ENCODE measurements at regions not wholly inside any gene's neighbourhood (a gene's known extent, or its start where the extent isn't known, plus 50 kb on each side); places are given as distances from the start of the nearest gene placed in this dataset.

DNA sequence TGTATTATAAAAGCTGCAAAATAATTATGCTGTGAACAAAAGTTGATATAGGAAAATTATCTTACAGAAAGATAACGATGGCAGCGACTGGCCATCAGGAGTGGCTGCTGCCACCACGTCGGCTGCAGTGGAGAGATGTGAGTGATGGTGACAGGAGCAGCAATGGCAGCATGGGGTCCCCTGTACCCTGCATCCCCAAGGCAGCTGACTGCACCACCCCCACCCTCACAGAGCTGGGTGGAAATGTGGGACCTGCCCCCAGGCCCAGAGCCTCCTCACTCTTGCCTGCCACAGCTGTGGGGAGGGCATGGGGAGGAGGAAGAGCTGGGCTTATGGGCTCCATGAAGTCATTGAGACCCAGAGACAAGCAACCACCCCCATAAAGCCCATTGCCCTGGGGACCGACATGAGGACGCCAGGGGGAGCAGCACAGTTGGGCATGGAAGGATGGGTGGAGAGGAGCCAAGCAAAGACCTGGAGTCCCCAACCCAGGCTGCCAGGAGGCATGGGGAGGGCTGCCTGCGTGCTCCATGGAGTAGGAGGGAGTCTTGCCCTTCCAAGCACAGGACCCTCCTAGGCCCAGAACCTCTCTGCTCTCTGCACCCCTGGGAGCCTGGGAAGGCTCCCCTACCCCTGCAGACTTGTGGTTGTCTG is 1090.5 kb downstream of the PCDH18 start:
- Histone ChIP-seq H3K4me3 (ENCODE audit: low read depth, low read length) (no peak overlapping the region), H3K27ac (ENCODE audit: extremely low read depth, low read depth, low read length) (no peak overlapping the region), H3K9me3 (ENCODE audit: control insufficient read depth, insufficient read depth, low read depth, low read length) (no peaks in the 10 kb centered on the region), H3K36me3 (ENCODE audit: control insufficient read depth in 2 of 2, insufficient read depth in 1 of 2, low read length in 2 of 2) (no peaks in the 10 kb centered on the region), H3K4me1 (ENCODE audit: control insufficient read depth, insufficient read depth, low read length) (no peaks in the 10 kb centered on the region)
- ChIA-PET CTCF (no interaction called here), POLR2A (no interaction called here)
- TF ChIP-seq ZNF544 (tag by site-specific recombination; IDR thresholded peaks at IDR 0.05): no peak
- no peak for TF ChIP-seq ZNF433 (tag by site-specific recombination; IDR thresholded peaks at IDR 0.05; ENCODE audit: low read depth)
- TF ChIP-seq ZNF16 (tag by site-specific recombination; IDR thresholded peaks at IDR 0.05; ENCODE audit: low read depth): no peak
- no peak for TF ChIP-seq ZNF214 (tag by site-specific recombination; IDR thresholded peaks at IDR 0.05; ENCODE audit: borderline replicate concordance)
- TF ChIP-seq, protein P1, sequence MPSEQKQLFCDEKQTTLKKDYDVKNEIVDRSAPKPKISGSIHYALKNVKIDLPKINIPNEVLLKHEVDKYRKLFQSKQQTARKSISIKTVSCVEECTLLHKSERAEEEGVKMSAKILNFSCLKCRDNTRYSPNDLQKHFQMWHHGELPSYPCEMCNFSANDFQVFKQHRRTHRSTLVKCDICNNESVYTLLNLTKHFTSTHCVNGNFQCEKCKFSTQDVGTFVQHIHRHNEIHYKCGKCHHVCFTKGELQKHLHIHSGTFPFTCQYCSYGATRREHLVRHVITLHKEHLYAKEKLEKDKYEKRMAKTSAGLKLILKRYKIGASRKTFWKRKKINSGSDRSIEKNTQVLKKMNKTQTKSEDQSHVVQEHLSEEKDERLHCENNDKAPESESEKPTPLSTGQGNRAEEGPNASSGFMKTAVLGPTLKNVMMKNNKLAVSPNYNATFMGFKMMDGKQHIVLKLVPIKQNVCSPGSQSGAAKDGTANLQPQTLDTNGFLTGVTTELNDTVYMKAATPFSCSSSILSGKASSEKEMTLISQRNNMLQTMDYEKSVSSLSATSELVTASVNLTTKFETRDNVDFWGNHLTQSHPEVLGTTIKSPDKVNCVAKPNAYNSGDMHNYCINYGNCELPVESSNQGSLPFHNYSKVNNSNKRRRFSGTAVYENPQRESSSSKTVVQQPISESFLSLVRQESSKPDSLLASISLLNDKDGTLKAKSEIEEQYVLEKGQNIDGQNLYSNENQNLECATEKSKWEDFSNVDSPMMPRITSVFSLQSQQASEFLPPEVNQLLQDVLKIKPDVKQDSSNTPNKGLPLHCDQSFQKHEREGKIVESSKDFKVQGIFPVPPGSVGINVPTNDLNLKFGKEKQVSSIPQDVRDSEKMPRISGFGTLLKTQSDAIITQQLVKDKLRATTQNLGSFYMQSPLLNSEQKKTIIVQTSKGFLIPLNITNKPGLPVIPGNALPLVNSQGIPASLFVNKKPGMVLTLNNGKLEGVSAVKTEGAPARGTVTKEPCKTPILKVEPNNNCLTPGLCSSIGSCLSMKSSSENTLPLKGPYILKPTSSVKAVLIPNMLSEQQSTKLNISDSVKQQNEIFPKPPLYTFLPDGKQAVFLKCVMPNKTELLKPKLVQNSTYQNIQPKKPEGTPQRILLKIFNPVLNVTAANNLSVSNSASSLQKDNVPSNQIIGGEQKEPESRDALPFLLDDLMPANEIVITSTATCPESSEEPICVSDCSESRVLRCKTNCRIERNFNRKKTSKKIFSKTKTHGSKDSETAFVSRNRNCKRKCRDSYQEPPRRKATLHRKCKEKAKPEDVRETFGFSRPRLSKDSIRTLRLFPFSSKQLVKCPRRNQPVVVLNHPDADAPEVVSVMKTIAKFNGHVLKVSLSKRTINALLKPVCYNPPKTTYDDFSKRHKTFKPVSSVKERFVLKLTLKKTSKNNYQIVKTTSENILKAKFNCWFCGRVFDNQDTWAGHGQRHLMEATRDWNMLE (tag by site-specific recombination; conservative IDR thresholded peaks at IDR 0.05; ENCODE audit: low read depth): no peak
- no peak for TF ChIP-seq ZNF155 (tag by site-specific recombination; IDR thresholded peaks at IDR 0.05)
- TF ChIP-seq ZBTB8A (tag by site-specific recombination; IDR thresholded peaks at IDR 0.05): no peak
- no peak for TF ChIP-seq ZNF555 (tag by site-specific recombination; conservative IDR thresholded peaks at IDR 0.05)
- no peak for TF ChIP-seq ZNF133 (tag by site-specific recombination; IDR thresholded peaks at IDR 0.05)
- TF ChIP-seq KLF16 (tag by site-specific recombination; IDR thresholded peaks at IDR 0.05): no peak
- no peak for TF ChIP-seq ZNF521 (tag by site-specific recombination; IDR thresholded peaks at IDR 0.05)
- TF ChIP-seq GFI1B (tag by site-specific recombination; IDR thresholded peaks at IDR 0.05): no peak
- TF ChIP-seq ZNF311 (tag by site-specific recombination; IDR thresholded peaks at IDR 0.05; ENCODE audit: borderline replicate concordance): no peak
- TF ChIP-seq, protein P2, sequence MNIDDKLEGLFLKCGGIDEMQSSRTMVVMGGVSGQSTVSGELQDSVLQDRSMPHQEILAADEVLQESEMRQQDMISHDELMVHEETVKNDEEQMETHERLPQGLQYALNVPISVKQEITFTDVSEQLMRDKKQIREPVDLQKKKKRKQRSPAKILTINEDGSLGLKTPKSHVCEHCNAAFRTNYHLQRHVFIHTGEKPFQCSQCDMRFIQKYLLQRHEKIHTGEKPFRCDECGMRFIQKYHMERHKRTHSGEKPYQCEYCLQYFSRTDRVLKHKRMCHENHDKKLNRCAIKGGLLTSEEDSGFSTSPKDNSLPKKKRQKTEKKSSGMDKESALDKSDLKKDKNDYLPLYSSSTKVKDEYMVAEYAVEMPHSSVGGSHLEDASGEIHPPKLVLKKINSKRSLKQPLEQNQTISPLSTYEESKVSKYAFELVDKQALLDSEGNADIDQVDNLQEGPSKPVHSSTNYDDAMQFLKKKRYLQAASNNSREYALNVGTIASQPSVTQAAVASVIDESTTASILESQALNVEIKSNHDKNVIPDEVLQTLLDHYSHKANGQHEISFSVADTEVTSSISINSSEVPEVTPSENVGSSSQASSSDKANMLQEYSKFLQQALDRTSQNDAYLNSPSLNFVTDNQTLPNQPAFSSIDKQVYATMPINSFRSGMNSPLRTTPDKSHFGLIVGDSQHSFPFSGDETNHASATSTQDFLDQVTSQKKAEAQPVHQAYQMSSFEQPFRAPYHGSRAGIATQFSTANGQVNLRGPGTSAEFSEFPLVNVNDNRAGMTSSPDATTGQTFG (tag by site-specific recombination; IDR thresholded peaks at IDR 0.05; ENCODE audit: borderline replicate concordance): no peak
- TF ChIP-seq ZNF600 (tag by site-specific recombination; IDR thresholded peaks at IDR 0.05): no peak
- TF ChIP-seq ZNF416 (tag by site-specific recombination; IDR thresholded peaks at IDR 0.05): no peak
- TF ChIP-seq, protein P3, sequence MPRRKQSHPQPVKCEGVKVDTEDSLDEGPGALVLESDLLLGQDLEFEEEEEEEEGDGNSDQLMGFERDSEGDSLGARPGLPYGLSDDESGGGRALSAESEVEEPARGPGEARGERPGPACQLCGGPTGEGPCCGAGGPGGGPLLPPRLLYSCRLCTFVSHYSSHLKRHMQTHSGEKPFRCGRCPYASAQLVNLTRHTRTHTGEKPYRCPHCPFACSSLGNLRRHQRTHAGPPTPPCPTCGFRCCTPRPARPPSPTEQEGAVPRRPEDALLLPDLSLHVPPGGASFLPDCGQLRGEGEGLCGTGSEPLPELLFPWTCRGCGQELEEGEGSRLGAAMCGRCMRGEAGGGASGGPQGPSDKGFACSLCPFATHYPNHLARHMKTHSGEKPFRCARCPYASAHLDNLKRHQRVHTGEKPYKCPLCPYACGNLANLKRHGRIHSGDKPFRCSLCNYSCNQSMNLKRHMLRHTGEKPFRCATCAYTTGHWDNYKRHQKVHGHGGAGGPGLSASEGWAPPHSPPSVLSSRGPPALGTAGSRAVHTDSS (tag by site-specific recombination; IDR thresholded peaks at IDR 0.05): no peak
- TF ChIP-seq ZNF10 (tag by site-specific recombination; IDR thresholded peaks at IDR 0.05): no peak
- no peak for TF ChIP-seq ZNF23 (tag by site-specific recombination; IDR thresholded peaks at IDR 0.05; ENCODE audit: borderline replicate concordance)
- TF ChIP-seq ZNF175 (tag by site-specific recombination; IDR thresholded peaks at IDR 0.05): no peak
